Endothelial cell (in vitro differentiated cells): ENCODE measurements at regions not wholly inside any gene's neighbourhood (a gene's known extent, or its start where the extent isn't known, plus 50 kb on each side); places are given as distances from the start of the nearest gene placed in this dataset.

Experiments used
- DNase-seq: peaks from one replicate; pipeline ENCODE4 v3.0.0; 2021; ENCODE audit warnings: low spot score
- H3K27ac Mint-ChIP-seq: one replicate; pipeline ENCODE4 v1.8.0; 2021; ENCODE audit warnings: mixed read lengths, inconsistent platforms; ENCODE audit not compliant: unreplicated experiment
- H3K27me3 Mint-ChIP-seq: one replicate; pipeline ENCODE4 v1.8.0; 2021; ENCODE audit warnings: mild to moderate bottlenecking, moderate library complexity, mixed read lengths, inconsistent platforms; ENCODE audit not compliant: unreplicated experiment
- H3K36me3 Mint-ChIP-seq: one replicate; pipeline ENCODE4 v1.8.0; 2021; ENCODE audit warnings: mild to moderate bottlenecking, low read depth, mixed read lengths, inconsistent platforms; ENCODE audit not compliant: unreplicated experiment
- H3K4me1 Mint-ChIP-seq: one replicate; pipeline ENCODE4 v1.8.0; 2021; ENCODE audit warnings: mild to moderate bottlenecking, mixed read lengths, inconsistent platforms; ENCODE audit not compliant: unreplicated experiment
- H3K4me3 Mint-ChIP-seq: one replicate; pipeline ENCODE4 v1.8.0; 2021; ENCODE audit warnings: mild to moderate bottlenecking, mixed read lengths, inconsistent platforms; ENCODE audit not compliant: unreplicated experiment
- H3K9me3 Mint-ChIP-seq: one replicate; pipeline ENCODE4 v1.8.0; 2021; ENCODE audit warnings: mixed read lengths, inconsistent platforms; ENCODE audit not compliant: unreplicated experiment
- CTCF ChIP-seq: fragments of 200-600 bp; sonication (generic); IDR thresholded peaks from one replicate; pipeline ENCODE4 v1.5.0; 2021; ENCODE audit warnings: antibody characterized with exemption; ENCODE audit not compliant: unreplicated experiment

- TF ChIP-seq CTCF, result no peak
- DNase-seq, result no peak
- H3K4me3 Mint-ChIP-seq, result no peak overlapping the region
- H3K4me1 Mint-ChIP-seq, result no peaks in the 10 kb centered on the region
- no peaks in the 10 kb centered on the region for H3K9me3 Mint-ChIP-seq
- no peak overlapping the region for H3K27ac Mint-ChIP-seq
- H3K27me3 Mint-ChIP-seq, result no peaks in the 10 kb centered on the region
- H3K36me3 Mint-ChIP-seq, result no peaks in the 10 kb centered on the region
These were observed 94.6 kb upstream of the LRIG3 start for GRCh38 chr12:59014885-59015284.

- Mint-ChIP-seq H3K9me3 (no peaks in the 10 kb centered on the region), H3K27me3 (peaks cover 2% of the 10 kb centered on the region), H3K4me1 (no peaks in the 10 kb centered on the region), H3K27ac (no peak overlapping the region), H3K4me3 (no peak overlapping the region), H3K36me3 (no peaks in the 10 kb centered on the region)
- no peak for DNase-seq
- TF ChIP-seq CTCF, result no peak
These were observed 90.6 kb upstream of the LRIG3 start for GRCh38 chr12:59010941-59011340.

GRCh38 chr12:59010118-59010517 lies 89.8 kb upstream of the LRIG3 start:
- no peak for TF ChIP-seq CTCF
- H3K4me1 Mint-ChIP-seq, result no peaks in the 10 kb centered on the region
- H3K36me3 Mint-ChIP-seq, result no peaks in the 10 kb centered on the region
- no peaks in the 10 kb centered on the region for H3K9me3 Mint-ChIP-seq
- no peak overlapping the region for H3K4me3 Mint-ChIP-seq
- peaks cover 2% of the 10 kb centered on the region for H3K27me3 Mint-ChIP-seq
- DNase-seq, result no peak
- no peak overlapping the region for H3K27ac Mint-ChIP-seq

- Mint-ChIP-seq H3K4me3 (no peak overlapping the region), H3K36me3 (no peaks in the 10 kb centered on the region), H3K27ac (no peak overlapping the region), H3K4me1 (no peaks in the 10 kb centered on the region), H3K9me3 (no peaks in the 10 kb centered on the region), H3K27me3 (peaks cover 2% of the 10 kb centered on the region)
- no peak for DNase-seq
- TF ChIP-seq CTCF, result no peak
These were observed 87.3 kb upstream of the LRIG3 start for GRCh38 chr12:59007620-59008019.

- Mint-ChIP-seq H3K36me3 (no peaks in the 10 kb centered on the region), H3K9me3 (no peaks in the 10 kb centered on the region), H3K4me3 (no peak overlapping the region), H3K27me3 (peaks cover 2% of the 10 kb centered on the region), H3K4me1 (no peaks in the 10 kb centered on the region), H3K27ac (no peak overlapping the region)
- TF ChIP-seq CTCF, result no peak
- DNase-seq, result no peak
These were observed 85.1 kb upstream of the LRIG3 start for GRCh38 chr12:59005193-59005955.
